ENCODE measurements at regions not wholly inside any gene's neighbourhood (a gene's known extent, or its start where the extent isn't known, plus 50 kb on each side); places are given as distances from the start of the nearest gene placed in this dataset.

GRCh38 chr3:89806166-89806565, 698.7 kb downstream of the EPHA3 start (continued):
- no peak for TF ChIP-seq EGR1 (IDR thresholded peaks at IDR 0.05; ENCODE audit: borderline replicate concordance, low read depth, low read length)
- TF ChIP-seq ZNF274 (IDR thresholded peaks at IDR 0.05; ENCODE audit: borderline replicate concordance, extremely low read depth, low read length), result no peak
- TF ChIP-seq GTF2F1 (IDR thresholded peaks at IDR 0.05; ENCODE audit: borderline replicate concordance, low read depth, low read length), result no peak
- TF ChIP-seq SUZ12 (IDR thresholded peaks at IDR 0.05; ENCODE audit: low read length), result no peak
- TF ChIP-seq POLR2AphosphoS5 (IDR thresholded peaks at IDR 0.05; ENCODE audit: low read depth, low read length), result no peak
- TF ChIP-seq ATF2 (IDR thresholded peaks at IDR 0.05; ENCODE audit: low read length), result no peak

Measured in H1 (cell line).